CD4-positive, alpha-beta T cell treated with Interleukin-4 for 4 hours (primary cell): ENCODE measurements at regions not wholly inside any gene's neighbourhood (a gene's known extent, or its start where the extent isn't known, plus 50 kb on each side); places are given as distances from the start of the nearest gene placed in this dataset.

Experiments
- DNase-seq: peaks from one replicate; pipeline ENCODE4 v3.0.0-alpha.2; 2020

DNA sequence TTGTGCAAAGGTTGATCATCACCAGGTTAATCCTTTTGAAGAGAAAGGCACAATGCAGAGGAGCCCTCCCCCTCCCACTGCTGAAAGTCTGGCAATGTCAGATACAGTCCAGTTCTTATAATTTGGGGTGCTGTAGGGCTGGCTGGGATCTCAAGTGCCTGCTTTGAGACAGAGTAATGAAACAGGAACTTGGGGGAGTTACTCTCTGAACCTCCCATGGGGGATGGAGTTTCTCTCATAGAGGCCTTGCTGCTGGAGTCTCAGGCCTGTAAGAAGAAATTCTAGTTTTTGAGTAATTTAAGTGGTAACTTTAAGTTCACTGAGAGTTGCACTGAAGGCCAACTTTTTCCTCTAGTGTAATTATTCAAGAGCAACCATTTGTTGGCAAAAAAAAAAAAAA is 410.5 kb downstream of the KCNRG start:
- DNase-seq = no peak

DNA sequence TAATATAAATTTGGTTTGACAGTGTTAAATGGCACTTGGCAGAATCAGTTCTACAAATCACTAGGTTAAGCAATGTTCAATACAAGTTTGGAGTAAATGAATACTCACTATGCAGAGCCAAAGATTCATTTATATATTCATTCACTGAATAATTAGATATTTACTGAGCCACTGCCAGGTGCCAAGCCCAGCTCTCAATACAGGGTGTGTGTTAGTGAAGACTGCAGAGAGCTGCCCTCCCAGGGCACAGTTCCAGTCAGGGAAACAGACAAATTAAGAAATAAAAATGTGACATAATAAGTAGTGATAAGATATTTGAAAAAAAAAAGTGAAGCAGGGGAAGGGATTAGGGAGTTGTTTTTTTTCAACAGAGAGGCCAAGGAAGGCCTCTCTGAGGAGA is 411.7 kb downstream of the KCNRG start:
- no peak for DNase-seq

DNA sequence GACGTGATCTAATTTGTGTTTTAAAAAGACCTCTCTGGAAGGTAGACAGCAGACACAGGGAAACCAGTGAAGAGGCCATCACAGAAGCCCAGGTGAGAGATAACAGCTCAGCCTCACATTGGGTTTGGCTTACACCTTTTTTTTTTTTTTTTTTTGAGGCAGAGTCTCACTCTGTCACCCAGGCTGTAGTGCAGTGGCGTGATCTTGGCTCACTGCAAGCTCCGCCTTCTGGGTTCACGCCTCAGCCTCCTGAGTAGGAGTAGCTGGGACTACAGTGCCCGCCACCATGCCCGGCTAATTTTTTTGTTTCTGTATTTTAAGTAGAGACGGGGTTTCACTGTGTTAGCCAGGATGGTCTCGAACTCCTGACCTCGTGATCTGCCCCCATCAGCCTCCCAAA is 412.3 kb downstream of the KCNRG start:
- DNase-seq = peak; percentile 35

DNA sequence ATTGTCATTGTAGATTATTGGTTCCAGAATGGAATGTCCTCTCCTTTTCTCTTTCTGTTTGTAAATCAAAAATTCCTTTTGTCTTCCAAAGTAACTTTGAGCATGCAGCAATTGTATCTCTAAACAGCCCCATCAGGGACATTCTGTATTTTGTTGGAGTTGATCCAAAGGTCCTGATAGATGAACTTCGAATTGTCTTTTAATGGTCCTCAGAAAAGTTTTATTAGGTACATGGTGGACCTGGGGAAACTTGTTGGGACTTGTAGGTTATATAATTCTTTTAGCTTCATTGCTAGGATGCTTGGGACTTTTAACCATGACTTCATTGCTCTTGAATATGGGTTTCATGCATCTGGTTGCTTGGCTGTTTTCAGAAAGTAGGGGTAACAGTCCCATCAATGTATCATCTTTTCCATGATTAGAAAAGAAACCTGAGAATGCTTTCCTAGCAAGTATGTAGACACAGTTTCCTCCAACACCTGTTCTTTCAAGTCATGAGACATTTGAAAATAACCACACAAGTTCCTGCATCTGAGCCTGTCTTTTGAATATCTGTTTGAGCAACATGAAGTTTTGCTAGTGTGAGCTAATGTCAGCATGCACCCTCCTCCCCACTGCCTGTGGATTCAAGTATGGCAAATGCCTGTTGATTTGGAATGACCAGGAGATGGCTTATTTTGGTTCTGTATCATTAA is 413.1 kb downstream of the KCNRG start:
- DNase-seq = no peak

DNA sequence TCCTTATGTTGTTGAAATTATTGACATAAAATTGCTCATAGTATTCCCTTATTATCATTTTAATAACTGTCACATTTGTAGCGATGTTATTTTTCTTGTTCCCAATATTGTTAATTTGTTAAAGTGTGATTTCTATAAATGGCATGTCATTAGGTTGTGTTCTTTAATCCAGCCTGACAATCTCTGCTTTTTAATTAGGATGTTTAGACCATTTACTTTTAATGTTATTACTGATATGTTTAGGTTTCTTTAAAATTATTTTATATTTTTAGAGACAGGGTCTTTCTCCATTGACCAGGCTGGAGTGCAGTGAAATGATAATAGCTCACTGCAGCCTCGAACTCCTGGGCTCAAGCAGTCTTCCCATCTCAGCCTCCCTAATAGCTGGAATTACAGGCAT is 408.5 kb downstream of the DLEU7 start:
- DNase-seq = no peak

DNA sequence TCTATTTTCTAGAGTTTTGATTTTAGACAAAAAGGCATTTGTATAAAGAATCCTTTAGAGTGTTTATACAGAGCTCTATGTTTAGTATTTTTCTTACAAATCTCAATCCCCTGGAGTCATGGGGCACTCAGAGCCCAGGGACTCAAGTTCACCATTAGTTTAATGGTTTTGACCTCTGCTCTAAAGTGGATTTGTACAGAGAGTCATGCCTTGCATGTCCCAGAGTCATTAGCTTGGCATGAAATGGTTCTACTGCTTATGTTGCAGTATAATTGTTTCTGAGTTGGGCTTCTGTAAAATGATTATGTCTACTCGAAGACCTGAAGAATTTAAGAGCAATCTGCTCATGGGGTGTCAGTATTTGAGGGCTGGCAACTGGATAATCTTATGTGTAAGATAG is 406.2 kb downstream of the DLEU7 start:
- DNase-seq = no peak

DNA sequence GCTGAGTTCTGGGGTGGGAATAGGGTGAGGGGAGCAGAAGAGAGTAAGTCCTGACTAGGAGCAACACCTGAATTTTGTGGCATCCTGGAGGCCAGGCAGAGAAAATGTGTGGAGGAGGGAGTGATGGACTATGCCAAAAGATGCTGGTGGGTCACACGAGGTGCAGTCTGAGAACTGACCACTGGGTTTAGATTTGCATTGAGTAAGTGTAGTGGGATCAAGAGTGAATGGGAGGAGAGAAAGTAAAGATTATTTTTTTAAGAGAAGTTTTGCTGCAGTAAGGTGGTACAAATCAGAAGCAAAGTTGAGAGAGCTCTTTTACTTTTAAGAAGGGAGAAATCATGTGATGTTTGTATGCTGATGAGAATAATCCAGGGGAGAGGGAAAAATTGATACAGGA is 405.1 kb downstream of the DLEU7 start:
- DNase-seq = no peak

DNA sequence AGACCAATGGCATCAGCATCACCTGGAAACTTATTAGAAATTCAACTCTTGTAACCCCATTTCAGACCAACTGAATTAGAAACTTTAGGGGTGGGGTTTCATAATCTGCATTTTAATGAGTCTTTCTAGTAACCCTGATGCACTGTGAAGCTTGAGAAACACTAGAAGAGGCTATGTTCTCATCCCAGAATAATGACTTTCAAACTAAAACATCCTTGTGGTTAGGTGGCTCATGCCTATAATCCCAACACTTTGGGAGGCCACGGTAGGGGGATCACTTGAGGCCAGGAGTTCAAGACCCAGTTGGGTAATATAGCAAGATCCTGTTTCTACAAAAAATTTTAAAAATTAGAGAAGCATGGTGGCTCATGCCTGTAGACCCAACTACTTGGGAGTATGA is 402.4 kb downstream of the DLEU7 start:
- no peak for DNase-seq

DNA sequence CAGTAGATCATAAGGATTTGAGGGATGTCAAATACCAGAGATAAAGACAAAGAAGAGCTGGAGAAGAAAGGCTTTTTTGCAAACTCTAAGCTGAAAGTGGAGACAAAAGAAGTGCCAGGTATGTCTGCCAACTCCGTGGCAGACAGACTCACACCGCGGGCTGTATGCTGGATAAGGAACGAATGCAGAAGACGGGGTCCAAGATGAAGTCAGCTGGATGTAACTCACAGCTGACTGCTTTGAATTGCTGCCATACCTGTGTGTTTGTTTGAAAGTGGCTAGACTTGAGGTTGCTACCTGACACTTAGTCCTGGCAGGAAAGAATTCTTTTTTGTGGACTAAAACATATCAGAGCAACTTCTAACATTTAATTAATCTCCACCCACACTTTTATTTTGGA is 398.8 kb downstream of the DLEU7 start:
- no peak for DNase-seq

DNA sequence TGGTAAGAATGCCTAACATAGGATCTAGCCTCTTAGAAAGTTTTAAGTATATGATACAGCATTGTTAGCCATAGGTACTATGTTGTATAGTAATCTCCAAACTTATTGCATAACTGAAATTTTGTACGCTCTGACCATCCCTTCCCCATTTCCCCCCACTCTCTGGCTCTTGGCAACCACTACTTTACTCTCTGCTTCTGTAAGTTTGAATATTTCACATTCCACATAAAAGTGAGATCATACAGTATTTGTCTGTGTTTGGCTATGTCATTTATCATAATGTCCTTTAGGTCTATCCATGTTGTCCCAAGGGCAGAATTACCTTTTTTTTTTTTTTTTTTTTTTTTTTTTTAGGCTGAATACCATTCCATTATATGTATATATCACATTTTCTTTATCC is 396.9 kb downstream of the DLEU7 start:
- no peak for DNase-seq

DNA sequence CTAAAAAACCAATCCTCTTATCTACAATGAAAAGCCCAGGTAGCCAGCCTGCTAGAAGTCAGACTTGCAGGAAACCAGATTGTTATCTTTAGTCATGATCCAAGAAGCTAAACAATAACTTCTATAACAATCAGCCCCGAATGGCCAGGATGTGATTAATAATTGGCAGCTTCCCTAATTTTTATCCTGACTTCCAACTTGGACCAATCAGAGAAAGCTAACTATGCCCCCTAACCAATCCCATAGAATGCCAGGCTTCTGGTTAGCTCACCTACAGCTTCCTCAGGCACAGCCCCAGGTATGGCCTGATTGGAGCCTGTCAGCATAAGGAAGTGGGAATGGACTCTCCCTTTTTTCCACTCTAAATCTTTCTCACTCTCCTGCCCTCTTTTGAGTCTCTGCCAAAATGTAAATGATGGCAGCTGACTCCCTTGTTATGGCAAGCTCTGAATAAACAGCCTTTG is 394.9 kb downstream of the DLEU7 start:
- no peak for DNase-seq

DNA sequence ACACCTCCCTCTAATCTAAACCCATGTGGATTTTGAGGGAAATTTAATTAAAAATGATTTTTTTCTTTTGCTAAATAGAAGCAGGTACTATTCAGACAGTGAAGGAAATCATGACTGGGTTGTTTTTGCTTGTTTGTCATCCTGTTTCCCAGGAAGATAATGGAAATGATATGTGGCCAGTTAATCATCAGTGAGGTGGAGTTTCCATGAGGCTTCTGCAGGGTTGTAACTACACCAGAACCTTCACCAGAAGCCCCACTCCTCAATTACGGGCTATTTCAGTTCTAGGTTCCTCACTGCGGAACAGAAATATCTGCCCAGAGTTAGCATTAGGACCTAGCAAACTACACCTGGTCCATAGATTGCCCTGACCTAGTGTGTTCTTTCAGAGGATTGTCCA is 394.0 kb downstream of the DLEU7 start:
- no peak for DNase-seq

DNA sequence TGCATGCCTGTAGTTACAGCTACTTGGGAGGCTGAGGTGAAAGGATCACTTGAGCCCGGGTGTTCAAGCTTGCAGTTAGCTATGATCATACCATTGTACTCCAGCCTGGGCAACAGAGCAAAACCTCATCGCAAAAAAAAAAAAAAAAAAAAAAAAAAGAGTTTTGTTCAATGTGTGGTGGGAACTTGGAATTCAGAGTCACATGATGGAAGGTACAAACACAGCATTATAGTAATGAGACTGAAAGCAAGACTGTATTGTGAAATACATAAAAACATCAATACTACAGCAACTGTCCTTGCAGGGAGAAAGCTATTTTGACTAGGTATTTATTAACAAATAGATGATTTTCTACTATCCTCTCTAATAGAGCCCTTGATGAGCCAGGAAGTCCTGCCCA is 393.2 kb downstream of the DLEU7 start:
- DNase-seq = no peak

DNA sequence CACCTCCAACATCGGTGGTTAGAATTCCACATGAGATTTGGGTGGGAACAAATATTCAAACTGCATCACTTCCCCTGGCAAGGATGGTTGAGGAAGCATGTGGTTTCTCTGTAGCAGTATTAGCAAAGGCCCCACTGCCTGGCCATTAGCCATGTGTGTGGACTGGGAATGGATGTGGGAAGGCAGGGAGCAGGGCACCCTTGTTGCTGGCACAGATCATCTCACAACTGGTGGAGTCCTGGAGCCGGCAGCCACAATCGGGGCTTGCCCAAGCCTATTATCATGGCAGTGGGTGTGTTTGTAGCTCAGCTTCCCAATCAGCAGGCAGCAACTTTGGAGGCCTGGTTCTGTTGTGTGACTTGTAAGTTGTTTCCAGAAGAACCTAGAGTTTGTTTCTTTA is 391.9 kb downstream of the DLEU7 start:
- no peak for DNase-seq

DNA sequence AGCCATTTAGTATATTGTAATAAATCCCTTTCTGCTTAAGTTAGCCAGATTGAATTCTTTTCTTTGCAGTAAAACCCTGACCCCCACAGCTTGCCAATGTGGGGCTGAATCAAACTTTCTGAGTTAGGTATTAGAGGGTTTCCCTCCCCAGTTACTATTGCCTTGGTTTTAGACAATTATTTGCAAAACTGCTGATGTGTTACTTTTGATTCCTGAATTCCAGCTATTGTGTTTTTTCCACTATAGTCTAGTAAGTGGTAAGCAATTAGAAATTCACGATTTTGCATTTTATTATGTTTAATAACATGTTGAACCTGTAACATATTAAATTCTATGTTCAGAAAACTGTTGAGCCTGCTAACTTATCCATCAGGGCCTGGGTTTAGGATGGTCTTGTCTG is 391.5 kb downstream of the DLEU7 start:
- DNase-seq = no peak

DNA sequence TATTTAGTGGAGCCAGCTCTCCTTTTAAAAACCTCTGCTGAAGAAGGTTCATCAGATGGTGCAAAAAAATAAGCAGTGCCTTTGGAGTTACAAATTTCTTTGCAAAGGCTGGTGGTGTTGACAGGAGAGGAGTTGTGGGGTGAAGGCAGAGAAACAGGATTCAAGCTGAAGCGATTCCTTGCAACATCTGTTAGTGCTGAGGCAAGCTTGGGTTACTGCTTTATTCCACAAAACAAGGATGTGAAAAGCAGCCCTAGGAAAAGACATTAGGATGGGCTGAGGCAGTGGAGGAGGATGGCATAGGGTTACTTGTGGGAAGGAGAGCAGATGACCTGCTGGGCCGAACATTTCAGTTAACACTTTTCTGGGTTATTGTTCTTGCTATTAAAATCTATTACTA is 390.7 kb downstream of the DLEU7 start:
- no peak for DNase-seq

DNA sequence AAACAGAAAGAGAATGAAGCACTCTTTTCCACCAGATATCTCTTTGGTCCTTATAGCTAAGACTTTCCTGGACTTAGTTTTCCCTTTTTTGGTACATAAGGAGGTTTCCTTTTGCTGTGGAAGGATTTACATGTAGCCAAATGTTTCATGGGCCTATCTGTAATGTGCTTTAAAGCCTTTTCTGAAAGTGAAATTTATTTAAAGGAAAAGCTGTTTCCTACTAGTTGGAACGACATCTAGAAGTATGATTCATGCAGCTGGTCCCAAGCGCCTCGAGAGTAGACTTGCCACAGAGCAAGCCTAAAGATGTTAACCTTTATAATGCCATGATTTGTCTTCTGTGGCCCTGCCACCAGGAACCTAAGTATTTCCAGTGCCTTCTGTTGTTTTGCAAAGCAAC is 390.3 kb downstream of the DLEU7 start:
- no peak for DNase-seq

DNA sequence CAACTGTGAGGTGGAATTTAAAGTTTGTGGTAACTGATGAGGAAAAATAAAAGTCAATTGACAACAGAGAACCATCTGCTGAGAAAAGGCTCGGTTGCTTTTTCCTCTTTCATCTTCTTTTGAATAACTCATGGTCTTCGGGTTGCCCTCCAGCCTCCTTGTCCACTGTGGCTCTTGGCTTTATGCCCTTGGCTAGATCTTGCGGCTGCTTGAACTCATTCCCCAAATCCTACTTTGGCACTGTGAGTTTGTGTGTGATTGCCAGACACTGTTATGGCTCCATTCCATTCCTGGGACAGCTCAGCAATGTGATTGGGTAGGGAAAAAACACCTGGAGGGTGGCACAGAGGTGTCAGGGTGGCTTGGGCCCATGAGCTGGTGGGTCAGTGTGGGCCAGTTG is 387.4 kb downstream of the DLEU7 start:
- DNase-seq = no peak

DNA sequence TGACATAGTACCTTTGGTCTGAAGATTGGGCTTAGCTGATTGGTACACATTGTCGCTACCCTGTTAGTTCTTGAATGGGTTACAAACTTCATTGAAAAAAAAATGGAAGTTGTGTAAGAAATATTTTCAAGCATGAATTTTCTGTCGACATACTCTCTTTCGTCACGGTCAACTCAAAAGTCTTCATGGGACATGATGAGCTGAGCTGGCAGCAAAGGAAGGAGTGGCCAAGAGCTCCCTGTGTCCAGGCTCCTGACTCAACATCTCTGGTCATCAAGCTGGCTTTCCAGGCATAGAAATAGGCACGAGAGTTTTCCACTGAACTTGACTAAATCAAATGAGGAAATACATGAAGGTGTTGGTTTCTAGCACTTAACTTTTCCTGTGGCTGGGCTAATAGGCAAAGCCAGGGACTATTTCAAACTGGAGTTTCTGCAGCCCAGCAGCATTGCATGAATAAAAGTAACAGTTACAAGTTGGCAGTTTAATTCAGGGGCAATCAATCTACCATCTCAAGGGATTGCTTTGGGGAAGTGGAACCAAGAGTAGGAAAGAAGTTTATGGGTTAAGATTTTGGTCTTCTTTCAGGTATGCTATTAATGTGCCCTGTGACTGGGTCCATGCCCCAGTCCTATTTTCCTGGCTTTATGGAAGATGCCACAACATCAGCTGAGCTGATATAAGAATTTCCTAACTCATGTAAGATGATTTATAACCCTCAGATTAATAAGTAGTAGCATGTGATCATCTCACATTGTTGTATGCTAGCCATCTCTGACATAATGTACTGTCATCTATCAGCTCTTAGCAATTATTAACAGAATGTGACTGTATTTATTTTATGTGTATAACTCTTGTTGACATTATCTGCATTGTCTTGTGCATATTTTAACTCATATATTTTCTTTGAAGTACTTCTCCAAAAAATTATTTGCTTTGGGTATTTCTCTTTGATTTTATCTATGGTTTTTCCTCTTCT is 385.8 kb downstream of the DLEU7 start:
- DNase-seq = no peak

DNA sequence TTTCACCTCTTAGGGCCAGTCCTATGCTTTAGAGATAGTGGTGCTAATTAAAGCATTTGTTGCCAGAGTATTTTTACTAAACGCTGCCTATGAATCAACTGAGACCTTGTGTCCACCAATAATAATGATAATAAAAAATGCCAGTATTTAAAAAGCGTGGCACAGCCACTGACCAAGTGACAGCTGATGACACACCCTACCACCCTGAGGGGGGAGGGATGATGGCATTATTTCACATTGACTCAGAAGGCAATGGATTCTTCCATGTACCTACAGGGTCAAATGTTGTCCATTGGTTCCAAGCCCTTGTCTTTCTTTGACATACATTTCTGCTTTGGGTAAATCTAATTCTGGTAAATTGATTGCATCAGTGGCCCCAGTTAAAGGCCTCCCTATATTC is 384.4 kb downstream of the DLEU7 start:
- DNase-seq = no peak

DNA sequence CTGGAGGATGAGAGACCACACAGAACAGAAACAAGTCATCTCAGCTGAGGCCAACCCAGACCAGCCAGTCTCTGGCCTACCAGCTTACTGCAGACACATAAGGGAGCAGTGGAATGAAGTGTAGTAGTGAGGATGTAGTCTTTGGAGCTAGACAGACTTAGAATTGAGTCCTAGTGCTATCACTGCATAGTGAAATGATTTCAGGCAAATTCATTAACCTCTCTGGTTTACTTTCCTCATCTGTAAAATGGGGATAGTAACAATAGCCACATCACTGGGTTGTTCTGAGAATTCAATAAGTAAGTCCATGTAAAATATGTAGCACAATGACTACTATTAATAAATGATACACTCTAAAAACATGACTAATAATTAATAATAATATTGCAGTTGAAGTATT is 383.8 kb downstream of the DLEU7 start:
- no peak for DNase-seq

DNA sequence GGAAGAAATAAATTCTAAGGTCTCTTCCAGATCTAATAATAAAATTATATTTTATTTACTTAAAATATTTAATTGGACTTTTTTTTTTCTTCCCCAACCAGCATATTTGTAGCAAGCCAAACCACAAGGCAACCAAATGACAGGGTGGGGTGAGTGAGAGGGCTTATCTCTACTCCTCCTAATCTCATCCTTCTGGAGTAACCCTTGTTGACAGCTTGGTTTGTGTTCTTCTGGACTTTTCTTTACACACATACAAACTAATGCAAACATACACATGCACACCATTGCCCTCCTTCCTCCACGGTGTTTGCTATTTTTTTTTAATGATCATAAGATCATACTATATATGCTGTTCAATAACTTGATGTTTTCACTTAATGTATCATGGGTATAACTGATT is 383.1 kb downstream of the DLEU7 start:
- DNase-seq = no peak

DNA sequence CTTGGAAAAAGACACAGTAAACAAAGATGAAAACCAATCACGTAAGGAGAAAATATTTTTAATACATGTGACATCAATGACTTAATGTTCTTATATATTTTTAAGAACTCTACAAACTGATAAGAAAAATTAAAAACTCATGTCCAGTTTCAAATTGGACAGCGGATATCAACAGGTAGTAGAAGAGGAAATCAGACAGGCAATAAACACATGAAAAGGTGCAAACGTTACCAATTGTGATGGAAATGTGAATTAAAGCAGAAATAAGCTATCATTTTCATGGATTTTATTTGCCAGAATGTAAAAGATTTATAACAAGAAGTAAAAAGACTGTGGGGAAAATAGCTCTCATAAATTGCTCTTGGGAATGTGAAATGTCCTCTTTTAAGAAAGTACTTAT is 382.3 kb downstream of the DLEU7 start:
- DNase-seq = no peak

DNA sequence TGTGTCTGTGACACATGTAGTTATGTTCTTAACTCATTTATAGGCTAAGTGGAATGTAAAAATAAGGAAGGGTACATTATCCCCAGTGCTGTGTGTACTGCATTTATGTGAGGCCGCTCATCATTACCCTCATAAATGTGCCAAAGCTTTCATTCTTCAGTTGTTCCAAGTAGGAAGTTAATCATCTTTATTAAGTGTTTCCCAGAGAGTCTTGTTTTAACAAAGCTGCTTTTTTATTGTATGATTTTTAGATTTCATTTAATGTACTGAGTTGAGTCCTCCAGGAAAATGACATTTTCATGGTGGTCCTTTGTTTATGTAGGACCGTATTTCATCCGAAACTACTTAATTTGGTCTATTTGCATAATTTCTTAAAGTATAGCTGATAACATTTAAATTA is 379.8 kb downstream of the DLEU7 start:
- no peak for DNase-seq
